ENCODE measurements at regions not wholly inside any gene's neighbourhood (a gene's known extent, or its start where the extent isn't known, plus 50 kb on each side); places are given as distances from the start of the nearest gene placed in this dataset.

DNA sequence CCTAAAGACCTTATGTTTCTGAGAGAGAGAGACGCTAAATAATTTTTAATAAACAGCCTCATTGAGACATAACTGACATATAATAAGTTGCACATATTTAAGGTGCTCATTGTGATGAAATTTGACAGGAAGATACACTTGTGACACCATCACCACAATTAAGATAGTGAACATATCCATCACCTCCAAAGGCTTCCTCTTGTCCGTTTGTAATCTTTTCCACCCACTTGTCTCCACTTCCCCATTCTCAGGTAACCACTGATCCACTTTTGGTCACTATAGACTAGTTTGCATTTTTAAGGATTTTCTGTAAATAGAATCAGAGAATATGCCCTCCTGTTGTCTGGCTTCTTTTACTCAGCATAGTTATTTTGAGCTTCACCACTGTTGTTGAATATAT is 195.1 kb upstream of the WDR11 start:
- no peak overlapping the region for H3K27ac ChIP-seq (ENCODE audit: insufficient read depth, low read length)
- TF ChIP-seq, protein P1, sequence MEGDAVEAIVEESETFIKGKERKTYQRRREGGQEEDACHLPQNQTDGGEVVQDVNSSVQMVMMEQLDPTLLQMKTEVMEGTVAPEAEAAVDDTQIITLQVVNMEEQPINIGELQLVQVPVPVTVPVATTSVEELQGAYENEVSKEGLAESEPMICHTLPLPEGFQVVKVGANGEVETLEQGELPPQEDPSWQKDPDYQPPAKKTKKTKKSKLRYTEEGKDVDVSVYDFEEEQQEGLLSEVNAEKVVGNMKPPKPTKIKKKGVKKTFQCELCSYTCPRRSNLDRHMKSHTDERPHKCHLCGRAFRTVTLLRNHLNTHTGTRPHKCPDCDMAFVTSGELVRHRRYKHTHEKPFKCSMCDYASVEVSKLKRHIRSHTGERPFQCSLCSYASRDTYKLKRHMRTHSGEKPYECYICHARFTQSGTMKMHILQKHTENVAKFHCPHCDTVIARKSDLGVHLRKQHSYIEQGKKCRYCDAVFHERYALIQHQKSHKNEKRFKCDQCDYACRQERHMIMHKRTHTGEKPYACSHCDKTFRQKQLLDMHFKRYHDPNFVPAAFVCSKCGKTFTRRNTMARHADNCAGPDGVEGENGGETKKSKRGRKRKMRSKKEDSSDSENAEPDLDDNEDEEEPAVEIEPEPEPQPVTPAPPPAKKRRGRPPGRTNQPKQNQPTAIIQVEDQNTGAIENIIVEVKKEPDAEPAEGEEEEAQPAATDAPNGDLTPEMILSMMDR (conservative IDR thresholded peaks at IDR 0.05 in 1 of 2, IDR thresholded peaks at IDR 0.05 in 1 of 2; ENCODE audit: low read depth in 1 of 2, low read length in 2 of 2) = no peak
- TF ChIP-seq EZH2 (IDR thresholded peaks at IDR 0.05; ENCODE audit: low read length, missing control alignments) = no peak
- DNase-seq (ENCODE audit: low read depth in 2 of 2) = no peak
- no peaks in the 10 kb centered on the region for H3K4me1 ChIP-seq (ENCODE audit: control insufficient read depth, extremely low read depth, insufficient read depth, low read length)
- no peaks in the 10 kb centered on the region for H4K20me1 ChIP-seq (ENCODE audit: control insufficient read depth, extremely low read depth, insufficient read depth, low read length)
- no peaks in the 10 kb centered on the region for H3K9me3 ChIP-seq (ENCODE audit: control insufficient read depth, insufficient read depth, low read depth, low read length)
- no peaks in the 10 kb centered on the region for H3K79me2 ChIP-seq (ENCODE audit: control insufficient read depth, insufficient read depth, low read length)
- H2AFZ ChIP-seq (ENCODE audit: low read length) = no peak overlapping the region
- no peak overlapping the region for H3K4me2 ChIP-seq (ENCODE audit: extremely low read depth, insufficient read depth, low read length)
- no peaks in the 10 kb centered on the region for H3K27me3 ChIP-seq (ENCODE audit: control insufficient read depth, insufficient read depth, low read length)
- H3K4me3 ChIP-seq (replicated peaks in 1 of 4; ENCODE audit: control extremely low read depth in 1 of 4, insufficient read depth in 1 of 4, low read depth in 3 of 4, low read length in 4 of 4) = no peak overlapping the region
- H3K36me3 ChIP-seq (ENCODE audit: control insufficient read depth, insufficient read depth, low read length) = no peaks in the 10 kb centered on the region
- H3K9ac ChIP-seq (ENCODE audit: insufficient read depth, low read length) = no peak overlapping the region

DNA sequence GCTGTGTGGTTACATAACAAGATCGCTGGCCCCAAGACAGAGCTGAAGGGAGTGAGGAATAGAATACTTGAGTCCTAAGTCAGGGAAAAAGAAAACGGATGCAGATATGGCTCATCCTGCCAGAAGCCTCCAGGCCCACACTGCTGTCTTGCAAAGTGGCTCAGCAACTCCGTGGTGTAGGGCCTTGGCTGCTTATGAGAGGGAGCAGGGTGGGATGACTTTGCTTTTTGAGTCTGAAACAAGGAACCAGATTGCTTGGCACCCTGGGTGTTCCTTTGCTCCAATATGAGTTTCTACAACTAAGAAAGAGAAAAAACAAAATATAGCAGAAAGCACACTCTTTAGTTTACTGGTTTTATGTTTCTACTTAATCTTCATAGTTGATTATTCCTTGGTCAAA is 193.8 kb upstream of the WDR11 start:
- no peak overlapping the region for H3K4me2 ChIP-seq (ENCODE audit: extremely low read depth, insufficient read depth, low read length)
- H3K4me3 ChIP-seq (replicated peaks in 1 of 4; ENCODE audit: control extremely low read depth in 1 of 4, insufficient read depth in 1 of 4, low read depth in 3 of 4, low read length in 4 of 4) = no peak overlapping the region
- TF ChIP-seq, protein P1 (conservative IDR thresholded peaks at IDR 0.05 in 1 of 2, IDR thresholded peaks at IDR 0.05 in 1 of 2; ENCODE audit: low read depth in 1 of 2, low read length in 2 of 2) = no peak
- no peak for TF ChIP-seq EZH2 (IDR thresholded peaks at IDR 0.05; ENCODE audit: low read length, missing control alignments)
- H3K9me3 ChIP-seq (ENCODE audit: control insufficient read depth, insufficient read depth, low read depth, low read length) = no peaks in the 10 kb centered on the region
- no peak for DNase-seq (ENCODE audit: low read depth in 2 of 2)
- H3K27ac ChIP-seq (ENCODE audit: insufficient read depth, low read length) = no peak overlapping the region
- no peak overlapping the region for H2AFZ ChIP-seq (ENCODE audit: low read length)
- H3K27me3 ChIP-seq (ENCODE audit: control insufficient read depth, insufficient read depth, low read length) = no peaks in the 10 kb centered on the region
- no peaks in the 10 kb centered on the region for H4K20me1 ChIP-seq (ENCODE audit: control insufficient read depth, extremely low read depth, insufficient read depth, low read length)
- no peaks in the 10 kb centered on the region for H3K4me1 ChIP-seq (ENCODE audit: control insufficient read depth, extremely low read depth, insufficient read depth, low read length)
- no peaks in the 10 kb centered on the region for H3K36me3 ChIP-seq (ENCODE audit: control insufficient read depth, insufficient read depth, low read length)
- H3K79me2 ChIP-seq (ENCODE audit: control insufficient read depth, insufficient read depth, low read length) = no peaks in the 10 kb centered on the region
- no peak overlapping the region for H3K9ac ChIP-seq (ENCODE audit: insufficient read depth, low read length)

DNA sequence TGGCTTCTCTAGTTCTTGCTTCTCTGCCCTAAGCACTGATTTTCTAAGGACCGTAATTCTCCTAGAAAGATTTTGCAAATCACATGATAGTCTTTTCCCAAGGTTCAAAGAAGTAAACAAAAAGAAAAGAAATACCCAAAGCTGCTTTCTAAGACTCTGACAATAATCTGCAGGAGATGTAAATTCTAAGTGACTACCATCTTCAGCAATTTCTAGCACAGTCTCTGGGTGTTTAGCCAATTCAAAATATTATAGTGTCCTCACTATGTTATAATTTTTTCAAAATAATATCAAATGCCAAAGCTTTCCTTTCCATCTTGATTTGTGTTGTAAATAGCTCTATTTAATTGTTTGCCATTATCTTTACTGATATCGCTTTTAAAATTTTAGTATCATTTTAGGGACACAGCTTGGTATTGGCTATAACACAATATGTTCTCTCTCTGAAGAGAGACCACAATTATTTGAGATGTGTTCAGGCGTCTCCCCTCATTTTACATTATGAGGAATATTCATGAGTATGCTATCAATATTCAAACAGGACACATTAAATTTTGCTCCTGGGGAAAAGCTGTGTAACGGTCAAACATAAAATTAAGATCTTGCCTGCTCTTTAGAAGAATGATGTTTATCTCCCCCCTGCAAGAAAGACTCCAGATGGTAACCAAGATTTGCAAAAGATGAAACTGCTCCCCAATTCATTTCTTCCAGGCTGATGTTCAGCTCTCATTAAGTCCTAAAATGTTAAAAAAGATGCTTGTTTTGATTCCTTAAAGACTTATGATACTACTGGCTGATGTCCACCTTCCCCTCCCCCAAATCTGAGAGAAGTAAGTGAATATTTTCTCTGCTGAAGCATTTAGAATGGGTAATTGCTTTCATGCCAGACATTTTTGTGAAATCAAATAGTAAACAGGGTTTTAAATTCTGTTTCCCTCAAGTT is 191.9 kb upstream of the WDR11 start:
- DNase-seq (ENCODE audit: low read depth in 2 of 2) = no peak

More for the DNA sequence above, 191.9 kb upstream of the WDR11 start:
- no peaks in the 10 kb centered on the region for H3K27me3 ChIP-seq (ENCODE audit: control insufficient read depth, insufficient read depth, low read length)
- H2AFZ ChIP-seq (ENCODE audit: low read length) = no peak overlapping the region
- TF ChIP-seq, protein P1 (conservative IDR thresholded peaks at IDR 0.05 in 1 of 2, IDR thresholded peaks at IDR 0.05 in 1 of 2; ENCODE audit: low read depth in 1 of 2, low read length in 2 of 2) = no peak
- no peak for TF ChIP-seq EZH2 (IDR thresholded peaks at IDR 0.05; ENCODE audit: low read length, missing control alignments)
- no peak overlapping the region for H3K27ac ChIP-seq (ENCODE audit: insufficient read depth, low read length)
- H3K9ac ChIP-seq (ENCODE audit: insufficient read depth, low read length) = no peak overlapping the region
- no peaks in the 10 kb centered on the region for H4K20me1 ChIP-seq (ENCODE audit: control insufficient read depth, extremely low read depth, insufficient read depth, low read length)
- H3K36me3 ChIP-seq (ENCODE audit: control insufficient read depth, insufficient read depth, low read length) = no peaks in the 10 kb centered on the region
- no peaks in the 10 kb centered on the region for H3K79me2 ChIP-seq (ENCODE audit: control insufficient read depth, insufficient read depth, low read length)
- no peak overlapping the region for H3K4me3 ChIP-seq (replicated peaks in 1 of 4; ENCODE audit: control extremely low read depth in 1 of 4, insufficient read depth in 1 of 4, low read depth in 3 of 4, low read length in 4 of 4)
- H3K4me1 ChIP-seq (ENCODE audit: control insufficient read depth, extremely low read depth, insufficient read depth, low read length) = no peaks in the 10 kb centered on the region
- no peak overlapping the region for H3K4me2 ChIP-seq (ENCODE audit: extremely low read depth, insufficient read depth, low read length)
- no peaks in the 10 kb centered on the region for H3K9me3 ChIP-seq (ENCODE audit: control insufficient read depth, insufficient read depth, low read depth, low read length)

Data from fibroblast of lung (primary cell).